Neural crest cell (in vitro differentiated cells): ENCODE measurements at regions not wholly inside any gene's neighbourhood (a gene's known extent, or its start where the extent isn't known, plus 50 kb on each side); places are given as distances from the start of the nearest gene placed in this dataset.

Experiments used
- DNase-seq: peaks from one replicate; pipeline ENCODE4 v3.0.0; 2021; ENCODE audit warnings: low read depth, mixed read lengths, low spot score
- H3K27ac Mint-ChIP-seq: one replicate; pipeline ENCODE4 v1.8.0; 2021; ENCODE audit warnings: mild to moderate bottlenecking, mixed read lengths; ENCODE audit not compliant: unreplicated experiment
- H3K27me3 Mint-ChIP-seq: 2 replicates; pipeline ENCODE4 v1.8.0; 2021; ENCODE audit warnings: low read depth, mild to moderate bottlenecking, mixed read lengths
- H3K36me3 Mint-ChIP-seq: 2 replicates; pipeline ENCODE4 v1.8.0; 2021; ENCODE audit warnings: low read depth, mild to moderate bottlenecking, mixed read lengths
- H3K4me1 Mint-ChIP-seq: 2 replicates; pipeline ENCODE4 v1.8.0; 2021; ENCODE audit warnings: mixed read lengths
- H3K4me3 Mint-ChIP-seq: one replicate; pipeline ENCODE4 v1.8.0; 2021; ENCODE audit warnings: mild to moderate bottlenecking, mixed read lengths
- H3K9me3 Mint-ChIP-seq: 2 replicates; pipeline ENCODE4 v1.8.0; 2021; ENCODE audit warnings: mixed read lengths
- CTCF ChIP-seq: fragments of 200-600 bp; sonication (generic); conservative IDR thresholded peaks from 2 replicates; pipeline ENCODE4 v1.5.0; 2021; ENCODE audit warnings: antibody characterized with exemption, mild to moderate bottlenecking

GRCh38 chr2:16952368-16952767, 286.7 kb upstream of the CYRIA start:
- Mint-ChIP-seq H3K27ac (no peak overlapping the region), H3K9me3 (no peaks in the 10 kb centered on the region)

GRCh38 chr2:16950436-16950835, 284.8 kb upstream of the CYRIA start:
- Mint-ChIP-seq H3K4me3 (no peak overlapping the region), H3K27me3 (peaks cover 5% of the 10 kb centered on the region), H3K9me3 (no peaks in the 10 kb centered on the region), H3K4me1 (no peaks in the 10 kb centered on the region), H3K27ac (no peak overlapping the region), H3K36me3 (no peaks in the 10 kb centered on the region)
- TF ChIP-seq CTCF, result no peak
- DNase-seq, result no peak

More at GRCh38 chr2:16952368-16952767, 286.7 kb upstream of the CYRIA start:
- Mint-ChIP-seq H3K4me1 (no peaks in the 10 kb centered on the region), H3K36me3 (no peaks in the 10 kb centered on the region), H3K4me3 (no peak overlapping the region), H3K27me3 (peaks cover 8% of the 10 kb centered on the region)
- DNase-seq, result no peak
- no peak for TF ChIP-seq CTCF

GRCh38 chr2:16948710-16949109, 283.1 kb upstream of the CYRIA start:
- no peak for TF ChIP-seq CTCF
- Mint-ChIP-seq H3K27ac (no peak overlapping the region), H3K27me3 (peaks cover 5% of the 10 kb centered on the region), H3K36me3 (no peaks in the 10 kb centered on the region), H3K4me1 (no peaks in the 10 kb centered on the region), H3K4me3 (no peak overlapping the region), H3K9me3 (no peaks in the 10 kb centered on the region)
- no peak for DNase-seq

GRCh38 chr2:16948053-16948452, 282.4 kb upstream of the CYRIA start:
- H3K27me3 Mint-ChIP-seq, result peaks cover 5% of the 10 kb centered on the region
- H3K4me1 Mint-ChIP-seq, result no peaks in the 10 kb centered on the region
- no peaks in the 10 kb centered on the region for H3K36me3 Mint-ChIP-seq
- H3K27ac Mint-ChIP-seq, result no peak overlapping the region
- no peaks in the 10 kb centered on the region for H3K9me3 Mint-ChIP-seq
- no peak for TF ChIP-seq CTCF
- DNase-seq, result no peak
- H3K4me3 Mint-ChIP-seq, result no peak overlapping the region

- Mint-ChIP-seq H3K36me3 (no peaks in the 10 kb centered on the region), H3K27me3 (no peaks in the 10 kb centered on the region), H3K4me1 (no peaks in the 10 kb centered on the region), H3K4me3 (no peak overlapping the region), H3K27ac (no peak overlapping the region), H3K9me3 (no peaks in the 10 kb centered on the region)
- DNase-seq, result no peak
- TF ChIP-seq CTCF, result no peak
These were observed 277.8 kb upstream of the CYRIA start for GRCh38 chr2:16943279-16943958.
